GM21526 (cell line): ENCODE measurements at regions not wholly inside any gene's neighbourhood (a gene's known extent, or its start where the extent isn't known, plus 50 kb on each side); places are given as distances from the start of the nearest gene placed in this dataset.
"Not testable (repeated sequence)": the region's sequence is repeated elsewhere in the genome, so short reads cannot be mapped to it uniquely, and the experiment has no call there.

ENCODE experiments used
- ATAC-seq: cut with Tn5 transposase; IDR thresholded peaks from one replicate; pipeline ENCODE4 v1.9.1; 2021; ENCODE audit warnings: moderate library complexity; ENCODE audit not compliant: unreplicated experiment, low FRiP score

DNA sequence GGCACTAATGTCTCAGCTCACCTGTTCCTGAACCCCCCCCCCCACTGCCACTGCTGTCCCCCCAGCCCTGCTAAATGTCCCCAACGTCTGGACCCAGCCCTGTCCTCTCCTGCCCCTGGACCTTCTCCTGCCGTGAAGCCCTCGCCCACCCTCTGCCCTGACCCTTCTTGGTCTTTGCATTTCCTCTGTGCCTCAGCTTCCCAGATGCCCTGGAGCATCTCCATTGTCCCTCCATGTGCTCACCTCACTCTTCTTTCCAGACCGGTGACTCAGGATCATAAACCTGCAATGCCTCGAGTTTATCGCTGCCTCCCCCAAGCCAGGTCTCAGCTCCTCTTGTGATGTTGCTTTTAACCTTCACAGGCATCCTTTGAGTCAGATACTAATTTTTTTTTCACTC is 416.4 kb downstream of the BRD1 start:
- no peak for ATAC-seq

DNA sequence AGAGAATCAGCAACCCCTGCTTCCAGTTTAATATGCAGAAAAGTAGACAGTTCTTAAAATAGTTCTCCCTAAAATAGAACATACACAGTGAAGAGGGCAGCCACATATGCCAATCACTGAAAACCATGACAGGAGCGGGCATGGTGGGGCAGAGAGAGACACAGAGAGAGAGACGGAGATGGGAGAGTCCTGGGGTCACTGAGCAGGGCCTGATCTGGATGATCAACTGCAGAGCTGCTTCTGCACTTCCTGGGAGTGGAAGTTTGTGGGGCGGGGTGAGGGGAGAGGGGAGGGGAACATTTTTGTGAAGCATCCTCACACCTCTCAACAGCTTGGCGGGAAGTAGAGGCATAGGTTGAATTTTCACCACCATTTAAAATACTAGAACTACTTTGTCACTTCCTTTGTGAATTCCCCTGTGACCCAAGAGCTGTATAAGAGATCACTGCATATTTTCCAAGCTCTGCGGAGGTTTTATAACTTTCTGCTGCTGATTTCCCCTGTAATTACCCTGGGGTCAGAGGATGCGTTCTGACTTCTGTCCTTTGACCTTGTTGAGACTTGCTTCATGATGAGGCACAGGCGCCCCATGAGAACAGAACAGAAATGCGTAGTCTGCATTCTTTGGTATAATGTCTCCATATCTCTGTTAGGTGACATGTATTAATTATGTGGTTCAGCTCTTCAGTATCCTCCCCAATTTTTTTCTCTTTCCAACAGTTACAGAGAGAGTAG is 419.4 kb downstream of the BRD1 start:
- ATAC-seq = no peak

DNA sequence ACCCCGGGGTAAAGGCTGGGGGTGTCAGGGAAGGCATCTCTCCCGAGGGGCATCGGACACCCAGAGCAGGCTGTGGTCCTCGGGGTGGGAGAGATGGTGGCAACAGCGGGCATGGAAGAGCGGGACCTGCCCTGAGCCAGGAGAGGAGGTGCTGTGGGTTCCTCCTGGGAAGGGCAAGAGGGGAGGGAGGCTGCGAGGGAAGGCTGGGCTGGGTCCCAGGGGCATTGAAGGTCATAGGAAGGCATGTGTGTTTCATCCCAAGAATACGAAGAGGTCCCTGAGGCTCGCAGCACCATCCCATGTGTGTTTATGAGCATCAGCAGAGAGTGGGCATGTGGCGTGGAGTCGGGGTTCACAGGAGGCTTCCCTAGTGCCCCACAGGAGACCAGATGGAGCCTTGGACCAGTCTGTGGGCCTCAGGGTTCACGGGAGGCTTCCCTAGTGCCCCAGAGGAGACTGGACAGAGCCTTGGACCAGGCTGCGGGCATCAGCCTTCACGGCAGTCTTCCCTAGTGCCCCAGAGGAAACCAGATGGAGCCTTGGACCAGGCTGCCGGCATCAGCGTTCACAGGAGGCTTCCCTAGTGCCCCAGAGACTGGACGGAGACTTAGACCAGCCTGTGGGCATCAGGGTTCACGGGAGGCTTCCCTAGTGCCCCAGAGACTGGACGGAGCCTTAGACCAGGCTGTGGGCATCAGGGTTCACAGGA is 420.6 kb downstream of the BRD1 start:
- ATAC-seq = no peak

DNA sequence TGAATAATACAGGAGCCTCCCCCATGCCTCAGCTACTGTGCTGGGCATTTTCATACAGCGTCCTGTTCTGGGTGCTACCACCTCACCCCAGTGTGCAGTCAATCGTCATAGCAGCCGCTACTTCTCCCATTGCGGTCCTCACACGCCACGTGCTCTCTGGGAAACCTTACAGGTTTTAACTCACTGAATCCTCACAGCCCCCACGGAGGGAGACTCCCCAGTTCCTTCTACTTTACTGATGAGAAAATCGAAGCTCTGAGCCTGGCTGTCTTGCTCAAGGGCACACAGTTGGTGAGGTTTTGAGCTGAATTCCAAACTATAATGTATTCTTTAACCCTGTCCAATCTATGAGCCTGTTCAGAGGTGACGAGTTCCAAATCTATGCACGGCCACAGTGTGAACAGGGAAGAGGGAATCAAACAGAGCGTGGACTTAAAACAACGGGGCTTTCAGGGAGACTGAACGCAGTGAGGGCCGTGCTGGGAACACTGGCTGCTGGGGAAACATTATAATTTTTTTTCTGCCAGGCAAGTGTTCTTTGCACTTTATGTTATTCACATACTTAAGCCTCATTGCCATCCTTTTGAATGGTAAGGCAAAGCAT is 421.5 kb downstream of the BRD1 start:
- ATAC-seq = no peak

- ATAC-seq = no peak
Observed at GRCh38 chr22:49405590-49405989, 422.1 kb downstream of the BRD1 start.

DNA sequence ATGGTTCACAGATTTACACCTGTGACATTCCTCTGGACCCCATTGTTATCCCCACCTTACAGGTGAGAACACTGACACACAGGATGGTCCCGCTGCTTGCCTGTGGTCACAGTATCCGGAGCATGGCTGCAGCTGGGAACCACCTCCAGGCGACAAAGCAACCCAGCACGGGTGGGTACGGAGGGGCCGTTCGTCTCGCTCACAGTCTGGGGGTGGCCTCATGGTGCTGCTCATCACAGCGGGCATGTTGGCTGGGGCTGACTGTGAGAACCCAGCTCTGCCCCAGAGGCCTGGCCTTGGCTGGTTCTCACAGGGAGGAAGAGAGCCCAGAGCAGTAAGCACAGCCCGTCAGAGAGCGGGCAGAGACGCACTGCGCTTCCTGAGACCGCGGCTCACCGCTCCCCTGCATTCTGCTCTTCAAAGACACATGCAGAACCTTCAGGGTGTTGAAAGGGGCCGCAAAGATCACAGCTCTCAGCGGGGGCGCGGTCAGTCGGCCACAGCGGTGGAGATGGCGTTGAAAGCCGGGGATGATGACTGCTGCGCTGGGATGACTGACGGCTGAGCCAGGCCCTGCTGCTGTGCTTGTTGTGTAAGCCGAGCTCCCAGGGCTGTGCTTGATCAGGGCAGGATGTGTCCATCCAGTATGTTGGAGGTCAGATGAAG is 423.0 kb downstream of the BRD1 start:
- no peak for ATAC-seq

DNA sequence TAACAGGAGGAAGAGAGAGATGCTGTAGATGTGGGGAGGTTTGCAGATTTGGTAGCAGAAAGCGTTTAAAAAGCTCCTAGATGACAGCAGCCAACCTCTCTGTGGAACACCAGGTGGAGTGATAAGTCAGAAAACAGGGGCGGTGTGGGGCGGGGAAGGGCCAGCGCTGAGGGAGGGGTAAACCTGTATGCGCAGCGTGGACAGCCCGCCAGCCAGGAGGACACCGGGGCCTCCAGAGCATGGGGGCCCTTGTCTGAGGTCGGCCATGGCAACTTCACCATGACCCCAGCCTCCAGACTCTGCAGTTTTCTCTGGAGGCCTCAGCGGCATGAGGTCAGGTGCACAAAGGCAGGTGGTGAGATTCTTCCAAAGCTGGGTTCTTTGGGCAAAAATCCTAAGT is 423.7 kb downstream of the BRD1 start:
- no peak for ATAC-seq

GRCh38 chr22:49403102-49403501 is 424.6 kb downstream of the BRD1 start:
- no peak for ATAC-seq

DNA sequence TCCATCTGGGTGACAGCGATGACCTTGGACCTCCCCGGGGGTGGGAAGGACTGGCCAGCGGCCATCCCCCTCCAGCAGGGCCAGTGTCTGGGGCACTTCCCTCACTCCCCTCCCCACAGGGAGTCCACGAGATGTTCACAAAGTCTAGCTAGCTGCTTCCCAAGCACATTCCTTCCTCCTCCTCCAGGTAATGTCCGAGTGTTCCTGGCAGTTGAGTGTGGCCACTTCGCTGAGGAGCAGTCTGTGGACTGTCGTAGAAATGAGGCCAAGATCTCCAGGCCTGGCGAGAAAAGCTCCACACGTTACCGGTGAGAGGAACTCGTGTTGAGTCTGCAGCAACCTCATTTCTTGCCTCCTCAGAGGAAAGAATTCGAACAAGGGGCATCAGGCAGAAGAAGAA is 425.5 kb downstream of the BRD1 start:
- ATAC-seq = no peak

GRCh38 chr22:49400941-49401598 is 426.6 kb downstream of the BRD1 start:
- ATAC-seq = no peak

DNA sequence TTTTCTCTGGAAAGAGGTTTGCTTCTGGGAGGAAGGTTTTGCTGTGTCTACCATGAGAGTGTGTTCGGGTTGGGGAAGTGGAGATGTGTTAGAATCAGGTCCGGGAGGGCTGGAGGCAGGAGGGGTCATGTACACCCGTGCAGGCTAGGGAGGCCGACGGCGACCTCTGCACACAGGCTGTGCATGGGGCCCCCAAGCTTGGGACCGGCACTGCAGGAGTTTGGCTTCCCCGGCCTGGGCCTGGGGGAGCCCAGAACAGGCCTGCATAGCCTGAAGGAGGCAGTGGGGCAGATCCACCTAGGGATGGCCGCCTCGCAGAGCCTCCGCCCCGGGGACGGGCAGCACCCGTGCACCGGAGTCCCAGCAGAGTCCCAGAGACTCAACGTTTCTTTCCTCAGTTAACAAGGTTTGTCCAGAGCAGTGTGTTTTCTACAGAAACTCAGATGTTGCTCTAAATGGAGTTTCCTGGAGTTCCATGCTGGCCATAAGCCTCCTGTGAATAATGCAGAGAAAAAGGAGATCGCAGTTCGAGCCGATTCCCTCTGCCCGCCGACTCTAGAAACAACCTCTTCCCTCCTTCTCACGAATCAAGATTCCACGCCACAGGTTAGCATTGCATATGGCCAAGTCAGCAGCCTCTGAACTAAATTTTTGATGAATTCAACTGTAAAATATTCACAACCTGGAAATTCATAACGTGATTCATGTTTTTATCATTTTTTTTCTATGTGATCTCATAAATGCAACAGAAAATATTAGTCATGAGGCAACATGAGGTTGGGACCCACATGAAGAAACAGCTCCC is 427.3 kb downstream of the BRD1 start:
- no peak for ATAC-seq

GRCh38 chr22:49398646-49399045 is 429.0 kb downstream of the BRD1 start:
- ATAC-seq = no peak

GRCh38 chr22:49398115-49398514 is 429.6 kb downstream of the BRD1 start:
- no peak for ATAC-seq

DNA sequence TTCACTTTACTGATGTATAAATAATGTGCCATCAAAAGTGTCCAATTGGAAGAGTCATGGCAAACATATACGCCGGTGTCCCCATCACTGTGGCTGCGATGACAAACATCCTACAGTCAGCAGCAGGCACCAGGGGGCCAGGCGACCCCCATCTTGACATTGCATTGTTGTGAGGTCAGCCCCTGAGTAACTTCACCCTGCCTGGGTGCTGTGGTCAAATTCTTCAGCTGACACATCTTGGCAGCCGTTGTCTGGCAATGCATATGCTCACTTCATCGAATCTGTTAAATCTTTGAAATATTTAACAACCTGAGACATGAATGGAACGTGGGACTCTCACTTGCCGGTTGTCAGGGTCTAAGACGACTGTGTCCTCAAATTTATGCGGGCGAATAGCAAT is 430.9 kb downstream of the BRD1 start:
- ATAC-seq = no peak

GRCh38 chr22:49395617-49396016 is 432.1 kb downstream of the BRD1 start:
- no peak for ATAC-seq

DNA sequence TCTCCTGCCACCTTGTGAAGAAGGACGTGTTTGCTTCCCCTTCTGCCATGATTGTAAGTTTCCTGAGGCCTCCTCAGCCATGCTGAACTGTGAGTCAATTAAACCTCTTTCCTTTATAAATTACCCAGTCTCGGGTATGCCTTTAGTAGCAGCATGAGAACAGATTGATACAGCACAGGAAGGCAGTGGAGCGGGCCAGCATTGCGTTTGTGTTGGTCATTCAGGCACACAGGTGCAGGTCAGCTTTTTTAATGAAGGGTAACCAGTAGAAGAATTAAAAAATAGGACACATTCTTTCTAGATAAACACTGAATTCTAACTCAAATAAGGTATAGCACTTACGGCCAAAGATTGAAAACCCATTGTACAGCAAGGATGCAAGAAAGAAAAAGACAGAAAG is 432.6 kb downstream of the BRD1 start:
- ATAC-seq = not testable (repeated sequence)

- ATAC-seq = no peak
Observed at GRCh38 chr22:49394116-49394785, 433.4 kb downstream of the BRD1 start.

GRCh38 chr22:49393526-49393925 is 434.1 kb downstream of the BRD1 start:
- no peak for ATAC-seq

- no peak for ATAC-seq
Observed at GRCh38 chr22:49392841-49393510, 434.7 kb downstream of the BRD1 start.
